ENCODE measurements at regions not wholly inside any gene's neighbourhood (a gene's known extent, or its start where the extent isn't known, plus 50 kb on each side); places are given as distances from the start of the nearest gene placed in this dataset.
"Not testable (repeated sequence)": the region's sequence is repeated elsewhere in the genome, so short reads cannot be mapped to it uniquely, and the experiment has no call there.

DNA sequence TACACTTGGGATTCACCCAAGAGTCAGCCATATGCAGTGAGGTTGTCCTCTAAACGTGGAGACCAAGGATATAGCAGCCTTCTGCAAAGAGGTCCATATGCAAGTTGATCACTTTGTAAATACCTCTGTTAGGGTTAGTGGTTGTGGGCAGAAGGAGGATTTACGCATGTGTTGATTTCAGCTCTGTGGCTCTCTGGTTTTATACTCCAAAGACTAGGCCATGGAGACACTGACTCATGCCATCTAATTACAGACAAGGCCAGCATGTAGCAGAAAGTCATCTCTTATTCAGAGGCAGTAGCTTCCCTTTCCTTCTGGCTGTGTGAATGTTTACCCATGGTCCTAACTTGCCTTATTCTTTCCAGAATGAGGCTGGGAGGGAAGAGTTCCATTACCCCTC is 140.9 kb upstream of the GOLGA6L4 start:
- H3K4me3 ChIP-seq (ENCODE audit: low read depth, low read length); H3K4me1 ChIP-seq (ENCODE audit: control insufficient read depth, insufficient read depth, low read length); H3K36me3 ChIP-seq (ENCODE audit: control insufficient read depth, insufficient read depth, low read length); H3K9me3 ChIP-seq (ENCODE audit: control insufficient read depth, insufficient read depth, low read depth, low read length); H3K27me3 ChIP-seq (ENCODE audit: control insufficient read depth, insufficient read depth, low read length); H3K9ac ChIP-seq (ENCODE audit: low read length); H3K27ac ChIP-seq (ENCODE audit: low read depth, low read length): not testable (repeated sequence)

DNA sequence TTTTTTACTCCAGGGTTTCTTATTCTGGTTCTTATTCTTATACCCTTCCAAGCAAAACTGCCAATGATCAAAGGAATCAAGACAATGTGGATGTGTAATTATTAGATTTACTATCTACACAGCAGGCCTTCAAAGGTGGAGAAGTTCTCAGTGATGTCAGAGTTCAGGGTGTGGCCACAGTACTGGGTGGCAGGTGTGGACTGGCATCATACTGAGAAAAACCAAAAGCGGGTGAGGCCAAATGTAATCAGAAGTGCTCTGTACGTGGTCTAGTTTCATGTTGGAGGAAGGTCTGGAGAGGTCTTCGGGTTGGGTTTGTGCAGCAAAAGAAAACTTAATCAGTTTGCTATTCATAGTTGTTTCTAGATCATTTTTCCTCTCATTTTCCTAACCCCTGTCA is 138.5 kb upstream of the GOLGA6L4 start:
- H3K4me3 ChIP-seq (ENCODE audit: low read depth, low read length); H3K9ac ChIP-seq (ENCODE audit: low read length); H3K9me3 ChIP-seq (ENCODE audit: control insufficient read depth, insufficient read depth, low read depth, low read length); H3K36me3 ChIP-seq (ENCODE audit: control insufficient read depth, insufficient read depth, low read length); H3K27me3 ChIP-seq (ENCODE audit: control insufficient read depth, insufficient read depth, low read length); H3K4me1 ChIP-seq (ENCODE audit: control insufficient read depth, insufficient read depth, low read length); H3K27ac ChIP-seq (ENCODE audit: low read depth, low read length): not testable (repeated sequence)

DNA sequence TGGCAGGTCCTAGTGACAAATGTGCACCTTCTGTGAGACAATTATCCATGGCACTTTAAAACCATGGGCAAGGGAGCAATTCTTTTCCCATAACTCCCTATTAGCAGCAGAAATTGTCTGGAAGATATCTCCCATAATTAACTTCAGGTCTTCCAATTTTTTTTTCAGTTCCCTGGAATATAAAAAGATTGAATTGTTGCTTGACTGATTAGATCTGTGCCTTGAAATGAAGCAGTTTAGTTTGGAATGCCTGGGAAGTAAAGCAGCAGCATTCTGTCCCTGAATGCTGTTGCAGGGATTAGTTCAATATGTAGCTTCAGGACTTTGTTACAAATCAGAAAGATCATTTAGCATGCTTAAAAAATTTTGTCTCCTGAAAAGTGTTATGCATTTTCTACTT is 137.0 kb upstream of the GOLGA6L4 start:
- no peaks in the 10 kb centered on the region for H3K4me1 ChIP-seq (ENCODE audit: control insufficient read depth, insufficient read depth, low read length)
- H3K9ac ChIP-seq (ENCODE audit: low read length) = no peak overlapping the region
- no peak overlapping the region for H3K27ac ChIP-seq (ENCODE audit: low read depth, low read length)
- no peaks in the 10 kb centered on the region for H3K9me3 ChIP-seq (ENCODE audit: control insufficient read depth, insufficient read depth, low read depth, low read length)
- no peak overlapping the region for H3K4me3 ChIP-seq (ENCODE audit: low read depth, low read length)
- H3K36me3 ChIP-seq (ENCODE audit: control insufficient read depth, insufficient read depth, low read length) = no peaks in the 10 kb centered on the region
- no peaks in the 10 kb centered on the region for H3K27me3 ChIP-seq (ENCODE audit: control insufficient read depth, insufficient read depth, low read length)

DNA sequence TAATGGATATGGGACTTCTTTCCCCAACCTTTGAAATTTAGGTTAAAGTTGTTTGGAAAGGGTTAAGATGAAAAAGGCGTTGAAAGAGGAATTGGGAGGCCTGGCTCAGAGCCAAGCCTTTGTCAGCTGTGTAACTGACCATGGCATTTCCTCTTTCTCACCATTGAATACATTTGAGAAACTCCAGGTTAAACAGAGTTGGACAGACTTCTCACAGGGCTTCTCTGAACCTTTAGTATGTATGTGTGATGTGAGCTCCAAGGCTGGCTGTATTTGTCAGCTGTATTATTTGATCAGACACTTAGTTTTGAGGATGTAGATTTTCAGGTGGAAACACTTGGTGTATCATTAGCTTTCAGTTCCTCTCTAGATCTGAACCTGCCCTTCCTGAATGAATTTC is 136.4 kb upstream of the GOLGA6L4 start:
- Histone ChIP-seq H3K4me3 (ENCODE audit: low read depth, low read length) (no peak overlapping the region), H3K27ac (ENCODE audit: low read depth, low read length) (no peak overlapping the region), H3K9ac (ENCODE audit: low read length) (no peak overlapping the region), H3K36me3 (ENCODE audit: control insufficient read depth, insufficient read depth, low read length) (no peaks in the 10 kb centered on the region), H3K4me1 (ENCODE audit: control insufficient read depth, insufficient read depth, low read length) (no peaks in the 10 kb centered on the region), H3K27me3 (ENCODE audit: control insufficient read depth, insufficient read depth, low read length) (no peaks in the 10 kb centered on the region), H3K9me3 (ENCODE audit: control insufficient read depth, insufficient read depth, low read depth, low read length) (no peaks in the 10 kb centered on the region)

DNA sequence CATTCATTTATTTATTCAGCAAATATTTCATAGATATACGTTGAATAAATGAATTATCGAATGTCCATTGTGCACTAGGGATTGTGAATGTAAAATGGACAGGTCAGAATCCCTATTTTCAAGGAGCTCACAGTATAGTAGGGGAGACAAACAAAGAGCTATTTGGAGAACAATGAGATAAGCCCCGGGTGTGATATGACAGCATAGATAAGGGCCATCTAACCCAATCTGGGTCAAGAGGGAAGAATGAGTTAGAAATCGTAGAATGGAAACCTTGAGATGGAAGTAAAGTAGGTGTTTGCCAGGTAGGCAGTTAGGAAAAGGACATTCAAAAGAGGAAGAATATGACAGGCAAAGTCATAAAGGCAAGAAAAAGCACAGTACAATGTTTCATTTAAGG is 132.2 kb upstream of the GOLGA6L4 start:
- no peaks in the 10 kb centered on the region for H3K27me3 ChIP-seq (ENCODE audit: control insufficient read depth, insufficient read depth, low read length)
- H3K36me3 ChIP-seq (ENCODE audit: control insufficient read depth, insufficient read depth, low read length) = no peaks in the 10 kb centered on the region
- no peak overlapping the region for H3K9ac ChIP-seq (ENCODE audit: low read length)
- no peaks in the 10 kb centered on the region for H3K9me3 ChIP-seq (ENCODE audit: control insufficient read depth, insufficient read depth, low read depth, low read length)
- no peaks in the 10 kb centered on the region for H3K4me1 ChIP-seq (ENCODE audit: control insufficient read depth, insufficient read depth, low read length)
- no peak overlapping the region for H3K27ac ChIP-seq (ENCODE audit: low read depth, low read length)
- no peak overlapping the region for H3K4me3 ChIP-seq (ENCODE audit: low read depth, low read length)

DNA sequence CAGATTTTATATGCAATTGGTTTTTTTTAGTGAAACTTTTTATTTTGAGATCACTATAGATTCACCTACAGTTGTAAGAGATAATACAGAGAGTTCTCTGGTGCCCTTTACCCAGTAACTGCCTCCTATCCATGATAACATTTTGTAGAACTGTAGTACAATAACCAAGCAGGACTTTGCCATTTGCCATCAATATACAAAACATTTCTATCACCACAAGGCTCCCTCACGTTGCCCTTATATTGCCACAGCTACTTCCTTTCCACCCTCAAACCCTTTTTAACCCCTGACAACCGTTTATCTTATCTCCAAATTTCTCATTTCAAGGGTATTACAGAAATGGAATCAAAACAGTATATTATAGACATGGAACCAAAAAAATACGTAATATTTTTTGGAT is 130.7 kb upstream of the GOLGA6L4 start:
- H3K4me1 ChIP-seq (ENCODE audit: control insufficient read depth, insufficient read depth, low read length) = no peaks in the 10 kb centered on the region
- H3K27me3 ChIP-seq (ENCODE audit: control insufficient read depth, insufficient read depth, low read length) = no peaks in the 10 kb centered on the region
- H3K4me3 ChIP-seq (ENCODE audit: low read depth, low read length) = no peak overlapping the region
- no peak overlapping the region for H3K27ac ChIP-seq (ENCODE audit: low read depth, low read length)
- H3K36me3 ChIP-seq (ENCODE audit: control insufficient read depth, insufficient read depth, low read length) = no peaks in the 10 kb centered on the region
- no peaks in the 10 kb centered on the region for H3K9me3 ChIP-seq (ENCODE audit: control insufficient read depth, insufficient read depth, low read depth, low read length)
- H3K9ac ChIP-seq (ENCODE audit: low read length) = no peak overlapping the region

DNA sequence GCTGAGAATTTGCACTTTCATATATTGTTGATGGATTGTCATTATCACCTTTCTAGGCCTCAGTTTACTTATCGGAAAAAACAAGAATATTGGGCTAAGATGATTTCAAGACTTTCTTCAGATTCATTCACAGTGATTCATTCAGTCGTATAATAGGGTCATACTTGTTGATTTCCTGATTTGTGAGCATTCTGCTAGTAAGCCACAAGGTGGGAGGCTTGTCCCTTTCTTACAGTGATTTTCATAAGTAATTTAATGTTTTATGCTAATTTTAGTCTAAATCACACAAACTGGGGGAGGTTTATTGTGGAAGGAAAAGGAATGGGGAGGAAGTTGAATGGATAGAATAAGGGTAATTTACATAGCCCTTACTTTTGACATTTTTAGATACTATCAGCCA is 126.8 kb upstream of the GOLGA6L4 start:
- Histone ChIP-seq H3K4me3 (ENCODE audit: low read depth, low read length) (no peak overlapping the region), H3K27me3 (ENCODE audit: control insufficient read depth, insufficient read depth, low read length) (no peaks in the 10 kb centered on the region), H3K4me1 (ENCODE audit: control insufficient read depth, insufficient read depth, low read length) (no peaks in the 10 kb centered on the region), H3K9me3 (ENCODE audit: control insufficient read depth, insufficient read depth, low read depth, low read length) (no peaks in the 10 kb centered on the region), H3K36me3 (ENCODE audit: control insufficient read depth, insufficient read depth, low read length) (no peaks in the 10 kb centered on the region), H3K27ac (ENCODE audit: low read depth, low read length) (no peak overlapping the region), H3K9ac (ENCODE audit: low read length) (no peak overlapping the region)

DNA sequence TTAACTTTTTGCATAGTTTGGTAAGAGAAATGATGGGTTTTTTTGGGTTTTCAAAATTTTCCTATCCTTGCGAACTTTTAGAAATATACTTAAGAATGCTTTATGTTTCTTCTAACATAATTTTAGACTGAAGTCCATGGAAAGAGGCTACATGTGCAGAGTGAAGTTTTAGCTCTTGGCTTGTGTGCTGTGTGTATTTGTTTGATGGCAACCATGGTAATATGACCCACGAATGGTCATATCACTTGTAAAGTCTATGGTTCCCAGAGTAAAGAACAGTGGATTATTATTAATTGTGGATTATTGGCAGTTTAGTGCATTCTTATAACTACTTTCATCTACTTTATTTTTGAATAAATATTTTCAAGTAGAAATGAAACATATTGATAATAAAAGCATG is 124.0 kb upstream of the GOLGA6L4 start:
- Histone ChIP-seq H3K4me3 (ENCODE audit: low read depth, low read length) (no peak overlapping the region), H3K4me1 (ENCODE audit: control insufficient read depth, insufficient read depth, low read length) (no peaks in the 10 kb centered on the region), H3K27me3 (ENCODE audit: control insufficient read depth, insufficient read depth, low read length) (no peaks in the 10 kb centered on the region), H3K27ac (ENCODE audit: low read depth, low read length) (no peak overlapping the region), H3K9ac (ENCODE audit: low read length) (no peak overlapping the region), H3K36me3 (ENCODE audit: control insufficient read depth, insufficient read depth, low read length) (no peaks in the 10 kb centered on the region), H3K9me3 (ENCODE audit: control insufficient read depth, insufficient read depth, low read depth, low read length) (no peaks in the 10 kb centered on the region)

DNA sequence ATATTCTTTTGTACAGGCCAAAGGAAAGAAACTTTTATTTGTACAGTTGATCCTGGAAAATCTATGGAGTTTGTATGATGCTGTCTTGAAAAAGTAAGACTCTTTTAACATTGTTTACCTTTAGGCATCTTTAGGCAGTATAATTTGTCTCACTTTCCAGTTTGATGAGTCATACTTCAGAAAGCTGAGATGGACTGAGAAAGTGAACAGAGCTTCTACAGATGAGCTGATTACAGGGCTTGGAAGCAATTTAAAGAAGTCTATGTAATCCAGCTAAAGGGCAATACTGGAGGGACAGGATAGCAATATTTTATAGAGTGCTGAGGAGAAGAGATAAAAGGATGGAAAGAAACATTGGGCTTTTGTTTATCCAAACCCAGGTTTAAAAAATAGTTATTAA is 123.5 kb upstream of the GOLGA6L4 start:
- no peaks in the 10 kb centered on the region for H3K9me3 ChIP-seq (ENCODE audit: control insufficient read depth, insufficient read depth, low read depth, low read length)
- H3K27ac ChIP-seq (ENCODE audit: low read depth, low read length) = no peak overlapping the region
- H3K4me3 ChIP-seq (ENCODE audit: low read depth, low read length) = no peak overlapping the region
- no peak overlapping the region for H3K9ac ChIP-seq (ENCODE audit: low read length)
- no peaks in the 10 kb centered on the region for H3K4me1 ChIP-seq (ENCODE audit: control insufficient read depth, insufficient read depth, low read length)
- H3K36me3 ChIP-seq (ENCODE audit: control insufficient read depth, insufficient read depth, low read length) = no peaks in the 10 kb centered on the region
- H3K27me3 ChIP-seq (ENCODE audit: control insufficient read depth, insufficient read depth, low read length) = no peaks in the 10 kb centered on the region

DNA sequence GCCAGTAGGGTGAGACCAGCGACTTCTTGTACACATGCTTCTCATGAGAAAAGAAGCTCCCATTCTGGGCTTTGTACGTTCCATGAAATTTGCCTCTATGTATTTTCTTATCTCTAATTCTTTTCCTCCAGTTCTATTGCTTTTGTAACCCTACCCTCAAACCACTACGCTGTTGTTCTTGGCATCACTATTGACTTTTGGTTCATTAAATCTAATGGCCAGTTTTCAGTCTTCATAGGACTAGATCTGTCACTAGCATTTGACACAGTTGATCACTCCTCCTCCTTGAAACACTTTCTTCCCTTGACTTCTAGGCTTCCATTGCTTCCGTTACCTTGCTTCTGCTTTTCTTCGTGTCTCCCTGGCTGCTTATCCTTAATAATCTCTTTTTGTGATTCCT is 121.7 kb upstream of the GOLGA6L4 start:
- H3K4me1 ChIP-seq (ENCODE audit: control insufficient read depth, insufficient read depth, low read length) = no peaks in the 10 kb centered on the region
- H3K4me3 ChIP-seq (ENCODE audit: low read depth, low read length) = no peak overlapping the region
- no peaks in the 10 kb centered on the region for H3K27me3 ChIP-seq (ENCODE audit: control insufficient read depth, insufficient read depth, low read length)
- H3K36me3 ChIP-seq (ENCODE audit: control insufficient read depth, insufficient read depth, low read length) = no peaks in the 10 kb centered on the region
- H3K9ac ChIP-seq (ENCODE audit: low read length) = no peak overlapping the region
- no peak overlapping the region for H3K27ac ChIP-seq (ENCODE audit: low read depth, low read length)
- no peaks in the 10 kb centered on the region for H3K9me3 ChIP-seq (ENCODE audit: control insufficient read depth, insufficient read depth, low read depth, low read length)

DNA sequence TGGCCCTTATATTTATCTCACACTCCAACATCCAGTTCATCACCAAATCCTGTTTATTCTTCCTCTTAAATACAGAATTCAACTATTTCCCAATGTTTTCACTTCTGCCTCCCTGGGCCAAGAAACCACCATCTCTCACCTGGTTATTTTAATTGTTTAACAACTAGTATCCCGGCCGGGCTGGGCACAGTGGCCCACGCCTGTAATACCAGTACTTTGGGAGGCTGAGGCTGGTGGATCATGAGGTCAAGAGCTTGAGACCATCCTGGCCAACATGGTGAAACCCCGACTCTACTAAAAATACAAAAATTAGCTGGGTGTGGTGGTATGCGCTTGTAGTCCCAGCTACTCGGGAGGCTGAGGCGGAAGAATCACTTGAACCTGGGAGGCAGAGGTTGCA is 120.9 kb upstream of the GOLGA6L4 start:
- H3K4me3 ChIP-seq (ENCODE audit: low read depth, low read length); H3K27ac ChIP-seq (ENCODE audit: low read depth, low read length); H3K4me1 ChIP-seq (ENCODE audit: control insufficient read depth, insufficient read depth, low read length); H3K9ac ChIP-seq (ENCODE audit: low read length); H3K36me3 ChIP-seq (ENCODE audit: control insufficient read depth, insufficient read depth, low read length); H3K27me3 ChIP-seq (ENCODE audit: control insufficient read depth, insufficient read depth, low read length); H3K9me3 ChIP-seq (ENCODE audit: control insufficient read depth, insufficient read depth, low read depth, low read length): not testable (repeated sequence)

DNA sequence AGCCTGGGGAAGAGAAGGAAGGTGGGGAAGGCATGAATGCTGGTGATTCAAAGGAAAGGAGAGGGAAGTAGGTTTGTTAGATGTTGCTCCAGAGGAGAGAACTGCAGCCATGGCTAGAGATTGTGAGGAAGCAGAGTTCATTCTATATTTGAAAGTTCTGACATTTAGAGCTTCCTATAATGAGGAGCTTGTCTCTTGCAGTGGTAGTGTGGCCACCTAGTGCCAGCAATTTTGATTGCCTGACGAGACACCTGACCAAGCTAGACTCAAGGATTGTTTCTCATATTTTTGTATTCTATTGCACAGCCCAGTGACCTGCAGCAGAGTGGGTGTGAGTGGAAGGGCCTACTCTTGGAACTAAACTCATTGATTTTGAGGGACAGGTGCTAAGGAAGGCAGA is 116.2 kb upstream of the GOLGA6L4 start:
- H3K27ac ChIP-seq (ENCODE audit: low read depth, low read length); H3K36me3 ChIP-seq (ENCODE audit: control insufficient read depth, insufficient read depth, low read length); H3K4me1 ChIP-seq (ENCODE audit: control insufficient read depth, insufficient read depth, low read length); H3K9me3 ChIP-seq (ENCODE audit: control insufficient read depth, insufficient read depth, low read depth, low read length); H3K9ac ChIP-seq (ENCODE audit: low read length); H3K4me3 ChIP-seq (ENCODE audit: low read depth, low read length); H3K27me3 ChIP-seq (ENCODE audit: control insufficient read depth, insufficient read depth, low read length): not testable (repeated sequence)
